Right cardiac atrium (tissue), 5 donors: ENCODE measurements at regions not wholly inside any gene's neighbourhood (a gene's known extent, or its start where the extent isn't known, plus 50 kb on each side); places are given as distances from the start of the nearest gene placed in this dataset.
A peak's percentile ranks its signal among the peaks of the same experiment; 100 is the strongest.
"Not testable (repeated sequence)": the region's sequence is repeated elsewhere in the genome, so short reads cannot be mapped to it uniquely, and the experiment has no call there.

Experiments used
- ATAC-seq, 2 donors: fragments of 200-7000 bp; cut with Tn5 transposase; one replicate each; pipeline versions ENCODE4 v1.8.0 to v1.9.1; 2020; ENCODE audit warnings: moderate library complexity in 2 of 2, mild to moderate bottlenecking in 1 of 2
- DNase-seq, 3 donors: peaks; one replicate each; pipeline ENCODE4 v3.0.0-alpha.2; 2020
- H3K27ac ChIP-seq: one replicate; pipeline ENCODE4 v1.5.1; 2013; ENCODE audit warnings: mild to moderate bottlenecking, low read length, control low read depth, moderate library complexity
- H3K27me3 ChIP-seq: one replicate; pipeline ENCODE4 v1.6.1; 2013; ENCODE audit not compliant: control insufficient read depth, insufficient read depth
- H3K4me1 ChIP-seq: one replicate; pipeline ENCODE4 v1.6.1; 2013; ENCODE audit warnings: low read length; ENCODE audit not compliant: control insufficient read depth, insufficient read depth
- H3K4me3 ChIP-seq: one replicate; pipeline ENCODE4 v1.5.1; 2013; ENCODE audit warnings: low read length, control low read depth
- H3K9me3 ChIP-seq: one replicate; pipeline ENCODE4 v1.6.1; 2013; ENCODE audit warnings: low read length; ENCODE audit not compliant: control insufficient read depth
- WGBS: extraction: QIAGEN DNeasy Blood & Tissue Kit; methylation state at CpG from one replicate; pipeline ENCODE4 v1.1.7; 2013; 5-methylcytosine and 5-hydroxymethylcytosine counted together
- intact Hi-C, 4 donors: fragments of 100-400 bp; cut with DNase I; formaldehyde crosslinking; loops; one replicate each; pipeline versions ENCODE4 v1.11.0 to v1.14.0; 2022 to 2023
- donor health status: healthy with polysubstance abuse.
- donor health status: DM: no; HTN: yes; CAD: no.
- donor health status: DM: no; HTN: no; CAD: no.
- donor health status: DM: no; HTN: yes; CAD: no; lungs with severe emphysema.
- donor health status: DM: yes; HTN: yes; CAD: no.

DNA sequence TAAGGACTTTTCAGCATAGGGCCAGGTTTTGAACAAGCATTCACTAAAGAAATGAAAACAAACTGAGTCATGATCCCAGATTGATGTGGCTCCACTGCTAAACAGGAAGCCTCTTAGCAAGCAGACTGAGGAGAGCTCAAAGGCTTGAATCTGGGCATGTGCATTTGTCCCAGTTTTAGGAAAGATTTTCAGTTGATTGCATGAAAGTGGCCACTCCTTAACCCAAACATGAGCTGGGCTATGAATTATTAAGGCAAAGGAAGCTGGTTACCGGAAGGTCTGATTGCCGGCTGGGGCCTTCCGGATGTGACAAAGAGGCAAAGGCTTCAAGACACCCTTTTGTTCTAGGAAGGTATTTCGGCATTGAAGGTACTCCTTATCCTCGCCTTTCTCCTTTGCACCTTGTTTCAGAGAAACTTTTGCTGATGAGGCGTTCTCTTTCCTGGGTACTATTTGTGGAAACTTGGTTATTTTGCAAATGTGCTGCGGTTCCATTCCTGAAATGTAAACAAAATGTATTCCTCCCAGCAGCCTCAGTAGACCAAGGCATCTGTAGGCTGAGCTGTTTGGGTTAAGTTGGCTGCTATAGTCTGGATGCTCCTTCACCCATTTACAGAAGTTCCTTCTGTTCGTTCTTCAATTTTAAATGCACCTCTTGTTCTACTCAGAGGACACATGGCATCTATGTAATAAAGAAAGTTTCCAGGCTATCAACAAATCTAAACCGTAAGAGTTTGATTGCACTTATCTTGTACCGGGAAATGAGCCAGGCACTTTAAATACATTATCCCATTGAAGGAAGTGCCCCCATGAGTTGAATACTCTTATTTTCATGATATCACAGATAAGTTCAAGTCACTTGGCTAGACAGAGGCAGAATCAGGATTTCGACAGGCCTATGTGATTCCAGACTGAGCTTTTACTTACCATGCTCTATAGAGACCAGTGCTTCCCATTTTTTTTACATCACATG is 115.6 kb upstream of the METAP2 start:
- Histone ChIP-seq H3K4me1 (peaks cover 5% of the 10 kb centered on the region), H3K4me3 (no peak overlapping the region), H3K27ac (no peak overlapping the region), H3K9me3 (no peaks in the 10 kb centered on the region), H3K27me3 (no peaks in the 10 kb centered on the region)
- ATAC-seq (peak in 1 of 2 donors; percentile 61), DNase-seq (no peak)
- 61% methylated on average over 11 of the region's 11 CpGs for WGBS
- intact Hi-C loops, result loop anchor here in 1 of 4 donors (10.0 kb wide), 1 partner anchor 176 kb away; no protein-coding TSS in a partner anchor

DNA sequence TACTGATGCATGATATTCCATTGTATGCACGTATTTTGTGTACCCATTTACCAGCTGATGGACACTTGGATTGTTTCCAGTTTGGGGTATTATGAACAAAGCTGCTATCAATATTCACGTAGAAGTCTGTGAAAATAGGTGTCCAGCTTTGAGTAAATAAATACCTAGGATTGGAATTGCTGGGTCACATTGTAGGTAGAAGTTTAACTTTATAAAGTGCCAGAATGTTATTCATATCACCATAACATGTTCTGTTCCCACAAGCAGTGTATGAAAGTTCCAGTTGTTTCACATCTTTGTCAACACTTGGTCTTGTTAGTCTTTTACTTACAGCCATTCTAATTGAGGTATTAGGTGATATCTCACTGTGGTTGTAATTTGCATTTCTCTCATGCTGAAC is 108.0 kb upstream of the METAP2 start:
- no peak for ATAC-seq
- intact Hi-C loops, result no loop called here
- Histone ChIP-seq H3K27me3 (no peaks in the 10 kb centered on the region), H3K9me3 (no peaks in the 10 kb centered on the region), H3K4me3 (no peak overlapping the region), H3K27ac (no peak overlapping the region), H3K4me1 (no peaks in the 10 kb centered on the region)
- whole genome bisulfite sequencing, result 73% methylated on average over 2 of the region's 2 CpGs
- no peak for DNase-seq

DNA sequence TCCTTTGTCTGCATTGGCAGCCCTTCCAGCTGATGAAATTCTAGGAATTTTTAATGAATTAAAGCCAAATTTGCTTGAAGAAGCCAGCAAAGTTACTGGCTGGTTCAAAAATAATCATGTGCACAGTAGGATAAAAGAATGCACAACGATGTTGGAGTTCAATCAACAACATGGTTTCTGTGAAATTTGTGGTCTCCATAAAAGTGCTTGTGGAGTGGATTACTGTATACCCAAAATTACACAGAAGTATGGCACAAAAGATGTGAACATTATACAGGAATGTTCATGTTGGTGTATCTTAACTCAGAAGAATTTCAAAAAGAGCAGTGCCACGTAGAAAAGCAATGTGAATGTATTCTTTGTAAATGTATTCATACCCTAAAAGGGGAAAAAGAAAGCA is 105.0 kb upstream of the METAP2 start:
- Histone ChIP-seq H3K27me3 (no peaks in the 10 kb centered on the region), H3K4me3 (no peak overlapping the region), H3K4me1 (no peaks in the 10 kb centered on the region), H3K27ac (no peak overlapping the region), H3K9me3 (no peaks in the 10 kb centered on the region)
- ATAC-seq (no peak), DNase-seq (no peak)
- WGBS, result 60% methylated on average over 2 of the region's 2 CpGs
- intact Hi-C loops, result no loop called here

DNA sequence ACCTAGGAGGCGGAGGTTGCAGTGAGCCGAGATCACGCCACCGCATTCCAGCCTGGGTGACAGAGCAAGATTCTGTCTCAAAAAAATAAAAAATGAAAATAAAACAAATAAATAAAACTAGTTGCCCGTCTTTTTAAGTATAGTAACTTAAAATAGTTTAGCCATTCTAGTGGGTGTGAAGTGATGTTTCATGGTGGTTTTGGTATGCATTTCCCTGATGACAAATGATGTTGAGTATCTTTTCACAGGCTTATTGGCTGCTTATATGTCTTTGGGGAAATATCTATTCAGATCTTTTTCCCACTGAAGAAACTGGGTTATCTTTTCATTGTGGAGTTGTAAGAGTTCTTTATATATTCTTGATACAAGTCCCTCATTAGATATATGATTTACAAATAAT is 102.4 kb upstream of the METAP2 start:
- H3K4me3 ChIP-seq, result no peak overlapping the region
- H3K27ac ChIP-seq, result no peak overlapping the region
- no peaks in the 10 kb centered on the region for H3K9me3 ChIP-seq
- H3K27me3 ChIP-seq, result no peaks in the 10 kb centered on the region
- ATAC-seq (no peak), DNase-seq (no peak)
- intact Hi-C loops, result no loop called here
- no peaks in the 10 kb centered on the region for H3K4me1 ChIP-seq
- WGBS, result 87% methylated on average over 5 of the region's 5 CpGs

DNA sequence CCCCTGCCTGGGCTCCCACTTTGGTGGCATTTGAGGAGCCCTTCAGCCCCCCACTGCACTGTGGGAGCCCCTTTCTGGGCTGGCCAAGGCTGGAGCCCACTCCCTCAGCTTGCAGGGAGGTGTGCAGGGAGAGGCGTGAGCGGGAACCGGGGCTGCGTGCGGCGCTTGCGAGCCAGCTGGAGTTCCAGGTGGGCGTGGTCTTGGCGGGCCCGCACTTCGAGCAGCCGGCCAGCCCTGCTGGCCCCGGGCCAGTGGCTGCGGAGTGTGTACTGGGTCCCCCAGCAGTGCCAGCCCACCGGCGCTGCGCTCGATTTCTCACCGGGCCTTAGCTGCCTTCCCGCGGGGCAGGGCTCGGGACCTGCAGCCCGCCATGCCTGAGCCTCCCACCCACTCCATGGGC is 94.5 kb upstream of the METAP2 start:
- H3K27ac ChIP-seq, intact Hi-C loops, H3K27me3 ChIP-seq, ATAC-seq, H3K9me3 ChIP-seq, H3K4me1 ChIP-seq, DNase-seq, H3K4me3 ChIP-seq: not testable (repeated sequence)
- 81% methylated on average over 11 of the region's 23 CpGs for WGBS

DNA sequence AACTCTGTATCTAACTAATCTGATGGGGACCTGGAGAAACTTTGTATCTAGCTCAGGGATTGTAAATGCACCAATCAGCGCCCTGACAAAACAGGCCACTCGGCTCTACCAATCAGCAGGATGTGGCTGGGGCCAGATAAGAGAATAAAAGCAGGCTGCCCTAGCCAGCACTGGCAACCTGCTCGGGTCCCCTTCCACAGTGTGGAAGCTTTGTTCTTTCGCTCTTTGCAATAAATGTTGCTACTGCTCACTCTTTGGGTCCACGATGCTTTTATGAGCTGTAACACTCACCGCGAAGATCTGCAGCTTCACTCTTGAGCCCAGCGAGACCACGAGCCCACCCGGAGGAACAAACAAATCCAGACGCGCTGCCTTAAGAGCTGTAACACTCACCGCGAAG is 93.6 kb upstream of the METAP2 start:
- H3K4me3 ChIP-seq, H3K27ac ChIP-seq, H3K9me3 ChIP-seq, H3K27me3 ChIP-seq, DNase-seq, H3K4me1 ChIP-seq, intact Hi-C loops, ATAC-seq: not testable (repeated sequence)
- WGBS, result 90% methylated on average over 14 of the region's 14 CpGs

DNA sequence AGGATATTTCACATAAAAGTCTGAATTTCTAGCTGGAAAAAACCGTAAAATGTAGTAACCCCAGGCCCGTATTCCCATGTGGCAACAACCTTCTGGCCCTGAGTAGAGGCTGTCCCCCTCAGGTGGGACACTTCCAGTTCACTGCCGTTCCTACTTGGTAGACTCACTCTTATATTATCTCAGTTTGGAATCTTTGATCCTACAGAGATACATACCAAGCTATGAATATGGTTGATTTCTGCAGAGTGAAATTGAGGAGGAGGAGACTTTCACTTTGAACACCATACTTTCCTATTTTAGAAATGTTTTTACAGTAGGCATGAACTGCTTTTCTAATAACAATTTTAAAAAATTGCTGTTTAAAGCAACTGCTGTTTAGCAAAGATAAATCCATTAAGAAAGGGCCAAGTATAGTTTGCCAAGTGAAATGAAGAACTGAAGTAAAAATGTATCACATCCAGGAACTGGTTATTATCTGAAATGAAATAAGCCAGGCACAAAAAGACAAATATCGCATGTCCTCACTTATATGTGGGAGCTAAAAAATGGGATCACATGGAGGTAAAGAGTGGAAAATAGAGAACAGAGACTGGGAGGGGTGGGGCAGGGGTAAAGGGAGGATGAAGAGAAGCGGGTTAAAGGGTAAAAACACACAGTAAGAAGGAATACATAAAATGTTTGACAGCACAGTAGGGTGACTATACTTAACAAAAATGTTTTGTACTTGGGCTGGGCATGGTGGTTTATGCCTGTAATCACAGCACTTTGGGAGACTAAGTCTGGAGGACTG is 92.8 kb upstream of the METAP2 start:
- no peak overlapping the region for H3K27ac ChIP-seq
- H3K4me3 ChIP-seq, result no peak overlapping the region
- intact Hi-C loops, result no loop called here
- no peaks in the 10 kb centered on the region for H3K27me3 ChIP-seq
- WGBS, result 66% methylated on average over 5 of the region's 5 CpGs
- DNase-seq (no peak), ATAC-seq (no peak)
- H3K9me3 ChIP-seq, result no peaks in the 10 kb centered on the region
- H3K4me1 ChIP-seq, result peaks cover 4% of the 10 kb centered on the region

DNA sequence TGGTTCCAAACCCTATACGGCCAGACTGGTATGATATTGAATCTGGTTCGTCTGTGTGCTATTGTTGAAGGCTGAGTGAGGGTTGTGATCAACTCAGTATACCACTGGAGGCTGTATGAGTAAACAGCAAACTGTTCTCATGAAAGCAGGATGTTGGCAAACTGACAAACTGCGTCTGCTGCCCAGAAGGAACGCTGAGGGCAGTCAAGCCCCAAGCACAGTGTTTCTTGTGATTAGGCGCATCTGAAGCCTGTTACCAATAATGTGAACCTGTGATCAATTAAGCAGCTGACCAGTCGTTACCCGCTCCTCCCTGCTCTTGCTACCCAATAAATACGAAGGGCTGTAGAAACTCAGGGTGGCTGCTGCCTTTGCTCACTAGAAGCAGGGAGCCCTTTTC is 90.0 kb upstream of the METAP2 start:
- WGBS, result 38% methylated on average over 8 of the region's 8 CpGs
- H3K27me3 ChIP-seq, H3K4me3 ChIP-seq, H3K4me1 ChIP-seq, H3K9me3 ChIP-seq, intact Hi-C loops: not testable (repeated sequence)
- peak in 1 of 2 donors; percentile 24 for ATAC-seq
- peak; percentile 50 to 78 (median 51) for DNase-seq
- H3K27ac ChIP-seq, result peak overlapping the region; percentile 25

DNA sequence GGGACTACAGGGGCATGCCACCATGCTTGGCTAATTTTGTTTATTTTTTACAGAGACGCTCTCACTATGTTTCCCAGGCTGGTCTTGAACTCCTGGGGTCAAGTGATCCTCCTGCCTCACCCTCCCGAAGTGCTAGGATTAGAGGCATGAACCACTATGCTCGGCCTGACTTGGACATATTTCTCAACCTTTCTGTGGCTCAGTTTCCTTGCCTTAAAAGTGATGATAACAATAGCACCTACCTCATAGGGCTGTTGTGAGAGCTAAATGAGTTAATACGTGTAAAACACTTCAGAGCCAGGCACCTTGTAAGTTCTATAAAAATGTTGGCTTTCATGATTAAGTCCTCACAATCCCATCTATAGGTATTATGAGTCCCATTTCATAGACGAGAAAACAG is 89.2 kb upstream of the METAP2 start:
- Histone ChIP-seq H3K27me3 (no peaks in the 10 kb centered on the region), H3K27ac (peak overlapping the region; percentile 49), H3K4me3 (no peak overlapping the region), H3K4me1 (peaks cover 4% of the 10 kb centered on the region), H3K9me3 (no peaks in the 10 kb centered on the region)
- ATAC-seq (no peak), DNase-seq (no peak)
- 80% methylated on average over 5 of the region's 5 CpGs for WGBS
- intact Hi-C loops, result loop anchor here in 1 of 4 donors (5.0 kb wide), 1 partner anchor 88 kb away; the partner anchor contains the start of gene METAP2

DNA sequence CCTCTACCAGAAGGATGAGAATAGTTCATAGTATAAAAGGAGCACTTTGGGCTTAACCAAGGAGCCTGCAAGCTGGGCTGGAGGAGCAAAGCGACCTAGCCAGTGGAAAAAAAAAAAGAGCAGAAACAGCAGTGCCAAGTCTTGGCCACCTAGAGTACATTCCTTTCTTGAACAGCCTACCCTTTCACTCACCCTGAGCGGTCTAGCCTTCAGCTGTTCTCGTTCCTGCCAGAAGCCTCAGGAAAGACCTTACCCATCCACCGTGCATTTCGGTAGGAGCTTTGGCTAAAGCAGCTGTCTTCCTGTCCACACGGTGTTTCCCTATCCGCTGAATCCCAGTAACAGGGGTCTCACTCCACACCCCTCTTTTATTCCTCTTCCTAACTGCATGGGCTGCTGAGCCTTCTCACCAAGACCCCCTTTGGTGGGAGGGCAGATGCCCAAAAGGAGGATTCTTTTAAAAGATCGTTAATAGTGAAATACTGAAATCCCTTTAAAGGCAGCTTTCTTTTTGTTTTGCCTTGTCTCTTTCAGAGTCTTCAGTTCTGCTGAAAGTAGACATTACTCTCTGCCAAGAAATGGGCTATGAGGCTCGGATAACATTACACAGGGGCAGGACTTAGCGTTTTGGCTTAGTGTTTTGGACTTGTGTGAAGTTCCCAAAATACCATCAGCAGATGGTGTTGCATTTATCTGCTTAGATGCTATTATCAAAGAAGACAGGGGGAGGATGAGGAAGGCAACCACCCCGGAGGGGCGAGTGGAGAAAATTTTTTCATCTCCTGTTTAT is 88.5 kb upstream of the METAP2 start:
- DNase-seq, result no peak
- no peaks in the 10 kb centered on the region for H3K9me3 ChIP-seq
- intact Hi-C loops, result loop anchor here in 1 of 4 donors (5.0 kb wide), 1 partner anchor 87 kb away; the partner anchor contains the start of gene METAP2
- WGBS, result 21% methylated on average over 12 of the region's 12 CpGs
- H3K27me3 ChIP-seq, result no peaks in the 10 kb centered on the region
- peaks cover 4% of the 10 kb centered on the region for H3K4me1 ChIP-seq
- peak overlapping the region; percentile 40 for H3K4me3 ChIP-seq
- ATAC-seq, result peak; percentile 92 to 95
- H3K27ac ChIP-seq, result peak overlapping the region; percentile 93
